Ureter (tissue), 1 donor: ENCODE measurements at regions not wholly inside any gene's neighbourhood (a gene's known extent, or its start where the extent isn't known, plus 50 kb on each side); places are given as distances from the start of the nearest gene placed in this dataset.
"Not testable (repeated sequence)": the region's sequence is repeated elsewhere in the genome, so short reads cannot be mapped to it uniquely, and the experiment has no call there.

Source experiments
- DNase-seq: peaks from one replicate; pipeline ENCODE4 v3.0.0-alpha.2; 2020; ENCODE audit warnings: low spot score
- donor health status: DM: yes; HTN: yes; CAD: no.

DNA sequence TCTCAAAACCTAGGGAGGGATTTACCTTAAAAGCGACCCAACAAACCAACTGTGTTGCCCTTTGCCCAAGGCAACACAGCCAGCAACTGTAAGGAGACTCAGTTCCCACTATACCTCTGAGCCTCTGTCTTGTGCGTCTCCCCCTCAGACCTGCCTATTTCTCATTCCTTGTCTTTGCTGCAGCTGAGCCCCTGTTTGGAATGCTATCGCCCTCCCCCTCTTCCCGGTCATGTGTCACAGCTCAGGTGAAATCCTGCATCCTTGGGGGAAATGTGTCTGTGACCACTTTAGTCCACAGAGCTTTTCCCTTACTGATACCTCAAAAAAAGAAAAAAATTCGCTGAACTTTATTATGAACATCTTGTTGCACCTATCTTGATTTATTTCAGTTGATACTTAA lies 52.0 kb upstream of the LRIG1 start:
- DNase-seq, result no peak

GRCh38 chr3:66553441-66554113 lies 52.8 kb upstream of the LRIG1 start:
- DNase-seq, result no peak

DNA sequence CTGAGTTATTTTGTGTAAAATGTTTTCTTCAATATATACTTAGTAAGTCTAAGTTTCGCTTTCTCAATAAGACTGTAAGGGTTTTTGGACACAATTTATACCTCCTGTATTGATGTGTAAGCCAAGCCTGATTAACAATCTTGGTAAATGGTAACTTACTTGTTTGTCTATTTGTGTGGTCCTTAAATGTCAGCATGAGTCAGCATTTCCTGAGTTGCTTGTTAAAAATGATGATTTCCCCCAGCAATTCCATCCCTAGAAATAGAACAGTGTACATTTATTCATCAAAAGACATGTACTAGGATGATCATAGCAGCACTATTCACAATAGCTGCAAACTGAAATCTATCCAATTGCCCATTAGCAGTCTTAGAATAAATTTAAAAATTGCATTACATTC lies 53.4 kb upstream of the LRIG1 start:
- DNase-seq, result no peak

DNA sequence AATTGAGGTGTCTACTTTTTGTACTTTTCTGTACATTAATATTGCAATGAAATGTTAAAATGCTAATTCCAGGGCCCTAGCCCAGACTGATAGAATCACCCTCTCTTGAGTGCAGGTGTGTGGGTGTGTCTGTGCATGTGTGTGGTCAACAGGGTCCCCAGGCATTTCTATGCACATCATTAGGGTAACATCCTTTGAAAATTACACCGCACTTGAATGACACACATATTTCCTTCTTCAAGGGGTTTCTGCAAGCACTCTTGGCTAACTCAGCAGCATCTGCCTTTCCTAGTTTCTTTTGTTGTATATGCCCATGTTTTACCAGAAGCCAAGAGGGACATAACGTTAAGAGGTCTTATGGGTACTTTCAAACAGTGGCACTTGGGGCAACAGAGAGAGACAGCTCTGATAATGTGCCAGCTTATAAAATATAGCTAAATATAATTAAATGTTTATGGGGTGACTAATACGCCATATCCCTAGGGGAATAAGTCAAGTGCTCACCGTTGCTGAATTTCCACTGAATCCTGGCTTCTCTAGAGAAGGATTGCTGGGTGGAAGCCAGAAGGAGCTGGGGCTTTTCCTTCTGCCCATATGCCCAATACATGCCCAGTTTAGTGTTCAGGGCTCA lies 54.5 kb upstream of the LRIG1 start:
- no peak for DNase-seq

- no peak for DNase-seq
Observed at GRCh38 chr3:66557170-66557569, 56.3 kb upstream of the LRIG1 start.

- DNase-seq, result not testable (repeated sequence)
Observed at GRCh38 chr3:66559924-66560323, 59.1 kb upstream of the LRIG1 start.

- DNase-seq, result no peak
Observed at GRCh38 chr3:66561367-66561766, 60.5 kb upstream of the LRIG1 start.

DNA sequence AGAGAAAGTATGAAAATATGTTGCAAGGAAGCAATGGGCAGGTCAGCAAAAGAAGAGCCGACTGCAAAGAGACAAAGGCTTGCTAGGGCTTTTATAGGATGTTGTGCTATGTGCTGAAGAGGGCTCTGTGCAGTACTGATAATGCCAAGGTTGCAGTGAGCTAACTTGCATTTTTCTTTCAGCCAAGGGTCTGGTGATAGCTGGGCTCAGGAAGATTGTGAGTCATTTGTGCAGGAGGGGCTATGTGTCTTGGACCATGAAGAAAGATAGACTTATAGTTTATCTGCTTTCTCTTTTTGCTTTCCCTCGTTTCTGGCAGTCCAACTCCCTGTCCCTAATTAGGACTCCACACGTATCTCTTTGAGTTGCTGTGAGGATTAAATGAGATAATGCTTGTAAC lies 64.5 kb upstream of the LRIG1 start:
- no peak for DNase-seq

DNA sequence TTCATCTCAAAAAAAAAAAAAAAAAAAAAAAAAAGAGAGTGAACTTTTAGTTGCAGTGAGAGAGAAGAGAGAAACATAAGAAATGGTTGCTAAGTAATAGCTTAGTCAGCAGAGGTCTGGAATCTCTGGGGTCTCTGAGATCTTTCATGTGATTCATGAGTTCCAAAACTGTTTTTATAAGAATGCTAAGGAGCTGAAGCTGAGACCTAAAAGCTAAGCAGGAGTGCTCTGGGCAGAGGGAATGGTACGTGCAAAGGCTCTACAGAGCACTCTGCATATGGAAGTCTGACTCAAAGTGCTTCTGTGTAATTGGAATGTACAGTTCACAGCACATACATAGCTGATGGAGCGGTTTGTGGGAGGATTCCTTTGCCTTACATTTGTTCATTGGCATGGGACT lies 66.3 kb upstream of the LRIG1 start:
- no peak for DNase-seq

GRCh38 chr3:66572090-66572675 lies 71.4 kb upstream of the LRIG1 start:
- no peak for DNase-seq

GRCh38 chr3:66572938-66573710 lies 72.3 kb upstream of the LRIG1 start:
- DNase-seq, result no peak

DNA sequence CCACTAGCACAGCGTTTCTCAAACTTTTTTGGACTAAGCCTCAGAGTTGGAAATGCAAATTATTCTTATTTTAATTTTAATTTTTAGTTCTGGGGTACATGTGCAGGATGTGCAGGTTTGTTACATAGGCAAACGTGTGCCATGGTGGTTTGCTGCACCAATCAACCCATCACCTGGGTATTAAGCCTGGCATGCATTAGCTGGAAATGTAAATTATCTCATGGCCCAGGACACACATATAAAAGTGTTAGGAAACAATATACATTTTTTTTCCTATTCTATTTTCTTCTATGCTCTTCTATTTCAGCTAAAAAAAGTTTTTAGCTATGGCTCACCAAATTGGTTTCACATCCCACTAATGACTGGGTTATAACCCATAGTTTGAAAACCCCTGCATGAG lies 73.3 kb upstream of the LRIG1 start:
- no peak for DNase-seq

DNA sequence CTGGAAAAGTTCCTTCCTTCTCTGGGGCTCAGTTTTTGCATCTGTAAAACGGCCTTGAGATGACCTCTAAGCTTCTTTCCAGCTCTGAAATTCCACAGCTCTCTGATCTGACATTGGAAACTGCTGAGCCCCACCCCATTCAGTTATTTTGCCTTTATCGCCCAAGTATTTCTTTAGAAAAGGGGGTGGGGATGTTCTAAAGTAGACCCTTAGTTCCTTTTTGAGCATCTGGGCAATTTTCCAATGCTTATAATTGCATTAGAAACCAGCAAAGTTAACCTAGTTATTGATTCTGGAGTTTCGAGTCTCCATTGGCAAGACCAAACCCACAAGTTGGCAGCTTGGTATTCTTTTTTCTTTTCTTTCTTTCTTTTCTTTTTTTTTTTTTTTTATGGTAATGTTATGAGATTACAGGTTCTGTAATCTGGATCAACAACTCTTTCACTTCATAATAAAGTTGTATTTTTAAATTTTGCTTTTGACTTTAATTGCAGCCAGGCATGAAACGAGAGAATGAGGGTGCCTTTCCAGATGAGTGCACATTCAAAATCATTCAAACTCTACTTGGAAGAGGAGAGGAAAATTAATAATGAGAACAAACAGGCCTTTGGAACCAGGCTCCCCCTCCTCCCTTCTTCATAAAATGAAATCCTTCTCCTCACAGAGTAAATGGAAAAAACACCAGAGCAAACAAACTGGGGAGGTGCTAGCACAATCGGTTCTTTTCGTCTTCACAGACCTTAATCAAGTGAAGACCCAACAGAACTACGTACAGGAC lies 76.8 kb upstream of the LRIG1 start:
- DNase-seq, result no peak

DNA sequence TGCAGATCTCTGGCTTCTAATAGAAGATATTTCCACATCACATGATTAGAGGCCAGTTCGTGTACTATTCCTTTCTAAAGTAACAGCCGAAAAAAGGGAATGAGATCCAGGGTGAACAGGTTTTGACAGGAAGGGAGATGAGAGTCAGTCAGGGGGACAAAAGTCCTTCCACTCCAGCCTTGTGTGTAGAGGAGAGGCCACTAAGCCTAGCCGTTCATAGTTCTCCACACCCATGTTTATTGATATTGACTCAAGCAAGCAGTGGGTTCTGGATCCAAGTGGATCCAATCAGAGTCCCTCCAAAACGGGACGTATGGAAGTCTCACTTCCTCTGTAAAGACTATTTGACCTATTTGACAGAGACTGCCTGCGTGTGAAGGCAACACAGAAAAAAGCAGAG lies 80.4 kb upstream of the LRIG1 start:
- no peak for DNase-seq

DNA sequence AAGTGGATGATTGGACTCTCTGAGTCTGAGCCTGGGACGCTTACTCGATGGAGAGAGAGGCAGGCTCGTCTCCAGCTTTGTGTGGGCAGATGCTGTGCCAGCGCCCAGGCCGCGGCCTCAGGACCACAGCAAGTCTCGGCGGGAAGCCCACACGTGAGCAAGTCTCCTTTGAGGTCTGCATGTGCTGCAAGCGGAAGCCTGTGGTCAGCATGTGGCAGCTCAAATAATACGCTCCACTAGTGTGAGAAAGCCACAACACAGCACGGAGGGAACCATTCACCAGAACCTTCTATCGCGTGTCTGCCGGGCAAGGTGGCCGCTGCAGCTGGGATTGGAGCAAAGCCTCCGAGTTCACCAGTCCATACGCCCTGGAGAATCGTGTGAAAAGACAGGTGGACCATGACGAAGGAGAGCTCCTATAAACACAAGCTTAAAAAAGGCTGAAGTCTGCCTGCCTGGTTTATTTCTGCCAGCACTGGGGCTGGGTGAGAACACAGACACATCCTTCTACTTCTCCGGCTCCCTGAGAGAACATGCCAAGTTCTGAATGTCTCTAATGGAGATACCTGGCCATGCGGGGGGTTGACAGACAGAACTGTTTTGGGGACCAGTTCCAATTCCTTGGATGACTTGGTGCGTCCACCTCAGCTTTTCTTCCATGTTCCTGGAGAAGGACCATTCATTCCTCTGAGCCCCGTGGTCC lies 82.0 kb upstream of the LRIG1 start:
- no peak for DNase-seq

DNA sequence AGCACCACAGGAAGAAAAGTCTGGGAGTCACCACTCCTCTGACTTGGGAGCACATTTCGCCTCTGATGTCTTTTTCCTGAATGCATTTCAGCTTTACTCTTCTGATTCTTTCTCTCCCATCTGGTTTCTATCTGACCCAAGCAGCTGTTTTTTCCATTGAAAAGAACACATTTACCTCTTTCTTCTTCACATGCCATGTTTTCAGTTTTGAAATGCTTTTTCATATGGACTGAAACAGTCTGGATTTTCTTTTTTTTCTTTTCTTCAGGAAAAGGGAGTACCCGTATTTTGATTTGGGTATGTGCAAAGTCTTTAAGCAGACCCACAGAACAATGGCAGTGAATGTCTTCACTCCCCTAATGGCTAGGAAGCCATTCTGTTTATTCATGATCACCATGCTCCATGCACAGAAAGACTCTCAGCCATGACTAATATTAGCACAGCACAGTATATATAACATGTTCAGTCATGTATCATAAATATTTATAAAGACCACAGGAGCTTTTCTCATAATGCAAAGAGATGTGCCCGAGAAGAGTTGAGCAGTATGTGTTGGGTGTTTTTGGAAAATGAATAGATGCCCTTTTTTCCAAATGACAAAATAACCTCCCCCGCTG lies 82.7 kb upstream of the LRIG1 start:
- DNase-seq, result no peak

GRCh38 chr3:66585520-66586095 lies 84.8 kb upstream of the LRIG1 start:
- DNase-seq, result no peak

GRCh38 chr3:66586853-66587252 lies 86.0 kb upstream of the LRIG1 start:
- no peak for DNase-seq

DNA sequence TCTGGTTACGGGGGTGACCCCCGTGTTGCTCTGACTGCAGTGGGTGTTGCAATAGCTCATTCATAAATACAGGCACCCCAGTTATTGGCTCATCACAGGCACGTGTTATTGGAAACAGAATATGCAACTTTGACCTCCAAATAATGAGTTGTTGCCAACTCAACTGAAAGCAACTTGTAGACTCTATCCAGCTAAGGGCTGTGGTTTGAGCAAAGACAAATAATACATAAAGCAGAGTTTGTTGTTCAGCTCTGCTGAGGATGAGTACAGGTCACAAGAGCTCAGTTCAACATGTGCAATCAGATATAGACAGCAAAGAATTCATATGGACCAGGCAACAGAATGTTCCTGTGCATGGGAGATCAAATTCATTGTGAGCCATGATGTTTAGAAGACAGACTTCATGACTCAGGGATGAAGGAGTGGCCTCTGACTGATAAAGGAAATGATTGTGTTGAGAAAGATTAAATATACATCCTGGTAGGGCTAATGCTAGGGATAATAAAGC lies 87.6 kb upstream of the LRIG1 start:
- no peak for DNase-seq

- no peak for DNase-seq
Observed at GRCh38 chr3:66592016-66592761, 91.4 kb upstream of the LRIG1 start.
